ENCODE measurements at regions not wholly inside any gene's neighbourhood (a gene's known extent, or its start where the extent isn't known, plus 50 kb on each side); places are given as distances from the start of the nearest gene placed in this dataset.

GRCh38 chr14:34110531-34110930 is 159.7 kb upstream of the EGLN3 start:
- TF ChIP-seq CTCF (IDR thresholded peaks at IDR 0.05) = no peak
- H3K4me3 Mint-ChIP-seq (ENCODE audit: unreplicated experiment) = no peak overlapping the region
- peaks cover 26% of the 10 kb centered on the region for H3K4me1 Mint-ChIP-seq (ENCODE audit: unreplicated experiment)
- no peak for DNase-seq (ENCODE audit: extremely low spot score, unreplicated experiment)
- no peaks in the 10 kb centered on the region for H3K36me3 Mint-ChIP-seq (ENCODE audit: unreplicated experiment)
- no peaks in the 10 kb centered on the region for H3K9me3 Mint-ChIP-seq (ENCODE audit: unreplicated experiment)
- no peaks in the 10 kb centered on the region for H3K27me3 Mint-ChIP-seq (ENCODE audit: unreplicated experiment)
- H3K27ac Mint-ChIP-seq (ENCODE audit: unreplicated experiment) = no peak overlapping the region

GRCh38 chr14:34107441-34107840 is 156.6 kb upstream of the EGLN3 start:
- H3K27ac Mint-ChIP-seq (ENCODE audit: unreplicated experiment) = no peak overlapping the region
- no peak for TF ChIP-seq CTCF (IDR thresholded peaks at IDR 0.05)
- no peak for DNase-seq (ENCODE audit: extremely low spot score, unreplicated experiment)
- H3K27me3 Mint-ChIP-seq (ENCODE audit: unreplicated experiment) = no peaks in the 10 kb centered on the region
- H3K9me3 Mint-ChIP-seq (ENCODE audit: unreplicated experiment) = no peaks in the 10 kb centered on the region
- no peaks in the 10 kb centered on the region for H3K36me3 Mint-ChIP-seq (ENCODE audit: unreplicated experiment)
- H3K4me3 Mint-ChIP-seq (ENCODE audit: unreplicated experiment) = no peak overlapping the region
- peaks cover 7% of the 10 kb centered on the region for H3K4me1 Mint-ChIP-seq (ENCODE audit: unreplicated experiment)

GRCh38 chr14:34106310-34106709 is 155.4 kb upstream of the EGLN3 start:
- Mint-ChIP-seq H3K9me3 (ENCODE audit: unreplicated experiment) (no peaks in the 10 kb centered on the region), H3K4me3 (ENCODE audit: unreplicated experiment) (no peak overlapping the region), H3K27ac (ENCODE audit: unreplicated experiment) (no peak overlapping the region)

GRCh38 chr14:34104489-34105397 is 153.9 kb upstream of the EGLN3 start:
- H3K4me1 Mint-ChIP-seq (ENCODE audit: unreplicated experiment) = no peaks in the 10 kb centered on the region
- no peak for TF ChIP-seq CTCF (IDR thresholded peaks at IDR 0.05)
- H3K36me3 Mint-ChIP-seq (ENCODE audit: unreplicated experiment) = no peaks in the 10 kb centered on the region
- no peaks in the 10 kb centered on the region for H3K9me3 Mint-ChIP-seq (ENCODE audit: unreplicated experiment)
- DNase-seq (ENCODE audit: extremely low spot score, unreplicated experiment) = no peak
- H3K4me3 Mint-ChIP-seq (ENCODE audit: unreplicated experiment) = no peak overlapping the region
- no peaks in the 10 kb centered on the region for H3K27me3 Mint-ChIP-seq (ENCODE audit: unreplicated experiment)
- no peak overlapping the region for H3K27ac Mint-ChIP-seq (ENCODE audit: unreplicated experiment)

More at GRCh38 chr14:34106310-34106709, 155.4 kb upstream of the EGLN3 start:
- peaks cover under 1% of the 10 kb centered on the region for H3K4me1 Mint-ChIP-seq (ENCODE audit: unreplicated experiment)
- no peak for TF ChIP-seq CTCF (IDR thresholded peaks at IDR 0.05)
- H3K36me3 Mint-ChIP-seq (ENCODE audit: unreplicated experiment) = no peaks in the 10 kb centered on the region
- no peak for DNase-seq (ENCODE audit: extremely low spot score, unreplicated experiment)
- H3K27me3 Mint-ChIP-seq (ENCODE audit: unreplicated experiment) = no peaks in the 10 kb centered on the region

GRCh38 chr14:34103176-34103575 is 152.3 kb upstream of the EGLN3 start:
- Mint-ChIP-seq H3K9me3 (ENCODE audit: unreplicated experiment) (no peaks in the 10 kb centered on the region), H3K27me3 (ENCODE audit: unreplicated experiment) (no peaks in the 10 kb centered on the region), H3K4me3 (ENCODE audit: unreplicated experiment) (no peak overlapping the region), H3K27ac (ENCODE audit: unreplicated experiment) (no peak overlapping the region), H3K36me3 (ENCODE audit: unreplicated experiment) (no peaks in the 10 kb centered on the region), H3K4me1 (ENCODE audit: unreplicated experiment) (no peaks in the 10 kb centered on the region)
- no peak for TF ChIP-seq CTCF (IDR thresholded peaks at IDR 0.05)
- DNase-seq (ENCODE audit: extremely low spot score, unreplicated experiment) = no peak
